Stimulated activated naive CD8-positive, alpha-beta T cell treated with anti-CD3 and anti-CD28 coated beads, Interleukin-15, Interleukin-2, amounts not matched to agents 100 U/mL and 50 U/mL, for 24 hours (primary cell): ENCODE measurements at regions not wholly inside any gene's neighbourhood (a gene's known extent, or its start where the extent isn't known, plus 50 kb on each side); places are given as distances from the start of the nearest gene placed in this dataset.
A peak's percentile ranks its signal among the peaks of the same experiment; 100 is the strongest.
"Not testable (repeated sequence)": the region's sequence is repeated elsewhere in the genome, so short reads cannot be mapped to it uniquely, and the experiment has no call there.

Experiments used
- ATAC-seq: fragments of 150-1000 bp; cut with Tn5 transposase; one replicate; pipeline ENCODE4 v1.10.0; 2021
- DNase-seq: peaks from one replicate; pipeline ENCODE4 v3.0.0; 2021

- DNase-seq (no peak), ATAC-seq (no peak)
Observed at GRCh38 chr7:111676167-111676566, 113.9 kb upstream of the IMMP2L start.

DNA sequence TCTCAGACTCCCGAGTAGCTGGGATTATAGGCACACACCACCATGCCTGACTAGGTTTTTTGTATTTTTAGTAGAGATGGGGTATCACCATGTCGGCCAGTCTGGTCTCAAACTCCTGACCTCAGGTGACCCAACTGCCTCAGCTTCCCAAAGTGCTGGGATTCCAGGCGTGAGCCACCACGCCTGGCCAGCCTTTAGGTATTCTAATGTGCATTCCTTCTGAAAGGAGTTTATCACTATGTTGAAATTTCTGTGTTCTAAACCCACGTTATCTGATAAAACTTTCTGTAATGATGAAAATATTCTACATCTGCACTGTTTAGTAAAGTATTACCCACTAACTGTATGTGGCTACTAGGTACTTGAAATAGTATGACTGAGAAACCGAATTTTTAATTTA, 110.6 kb upstream of the IMMP2L start:
- no peak for ATAC-seq
- DNase-seq, result no peak

DNA sequence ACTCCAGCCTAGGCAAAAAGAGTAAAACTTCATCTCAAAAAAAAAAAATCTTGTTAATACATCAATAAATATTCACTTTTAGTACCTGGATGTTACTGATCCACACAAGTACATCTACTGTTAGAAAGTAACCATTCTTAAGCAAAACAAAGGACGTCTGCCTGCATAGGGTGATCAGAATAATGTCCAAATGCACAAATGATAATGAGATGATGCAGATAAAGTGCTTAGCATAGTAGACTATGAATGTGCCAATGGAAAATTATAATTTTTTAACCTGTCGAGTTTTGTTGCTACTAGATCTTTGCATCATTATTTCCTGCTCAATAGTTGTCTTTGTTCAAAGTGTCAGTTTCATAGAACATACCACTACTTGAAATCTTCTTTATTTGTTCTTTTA, 109.6 kb upstream of the IMMP2L start:
- ATAC-seq, result no peak
- no peak for DNase-seq

GRCh38 chr7:111668711-111669110, 106.4 kb upstream of the IMMP2L start:
- DNase-seq (no peak), ATAC-seq (no peak)

DNA sequence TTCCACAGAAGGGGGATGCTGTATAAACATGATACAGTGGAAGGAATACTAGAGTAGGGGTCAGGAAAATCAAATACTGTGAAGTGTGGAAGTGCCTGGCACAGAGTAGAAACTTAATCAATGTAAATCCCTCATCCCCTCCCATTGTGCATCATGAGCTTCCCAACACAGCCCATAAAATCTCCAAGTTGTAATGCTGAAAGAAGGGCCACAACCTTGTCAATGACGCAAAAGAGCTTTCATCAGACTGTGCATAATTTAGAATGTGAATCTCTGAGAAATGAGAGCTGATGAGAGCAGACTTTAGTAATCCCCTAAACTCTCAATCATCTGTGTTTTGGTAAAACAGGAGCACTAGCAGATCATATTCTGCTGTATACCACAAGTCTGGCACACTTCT, 105.2 kb upstream of the IMMP2L start:
- DNase-seq, result no peak
- no peak for ATAC-seq

GRCh38 chr7:111666260-111666659, 104.0 kb upstream of the IMMP2L start:
- DNase-seq (no peak), ATAC-seq (no peak)

GRCh38 chr7:111663771-111664170, 101.5 kb upstream of the IMMP2L start:
- DNase-seq, result no peak
- no peak for ATAC-seq

- DNase-seq (no peak), ATAC-seq (no peak)
Observed at GRCh38 chr7:111662386-111662785, 100.1 kb upstream of the IMMP2L start.

DNA sequence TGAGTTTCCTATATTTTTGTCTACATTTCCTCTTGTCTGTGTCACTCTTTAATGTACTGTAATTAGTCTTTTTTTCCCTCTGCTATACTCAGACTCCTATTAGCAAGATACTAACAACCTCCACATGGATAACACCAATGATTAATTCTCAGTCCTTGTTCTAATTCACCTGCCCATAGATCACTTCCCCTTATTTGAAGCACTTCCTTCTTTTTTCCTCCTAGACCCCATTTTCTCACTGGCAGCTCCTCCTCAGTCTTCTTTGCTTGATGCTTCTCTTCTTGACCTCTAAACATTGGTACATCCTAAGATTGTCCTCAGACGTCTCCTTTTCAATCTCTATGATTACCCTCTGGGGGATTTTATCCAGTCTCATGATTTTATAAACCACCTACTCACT, 98.2 kb upstream of the IMMP2L start:
- no peak for ATAC-seq
- DNase-seq, result no peak

GRCh38 chr7:111658546-111658945, 96.3 kb upstream of the IMMP2L start:
- DNase-seq (no peak), ATAC-seq (no peak)

DNA sequence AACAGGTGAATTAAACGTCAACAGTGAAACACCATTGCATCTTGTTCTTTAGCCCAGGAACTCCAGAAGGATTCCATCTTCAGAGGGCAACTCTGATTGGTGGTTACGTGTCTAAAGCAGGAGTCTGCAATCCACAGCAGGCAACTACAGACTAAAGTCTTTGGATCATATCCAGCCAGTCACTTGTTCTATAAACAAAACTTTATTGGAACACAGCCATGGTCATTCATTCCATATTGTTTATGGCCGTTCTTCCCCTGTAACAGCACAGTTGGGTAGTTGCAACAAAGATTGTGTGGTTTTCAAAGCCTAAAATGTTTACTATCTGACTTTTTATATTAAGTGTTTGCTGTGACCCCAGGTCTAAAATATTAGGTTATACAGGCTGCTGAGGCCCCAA, 94.7 kb upstream of the IMMP2L start:
- ATAC-seq (no peak), DNase-seq (no peak)

DNA sequence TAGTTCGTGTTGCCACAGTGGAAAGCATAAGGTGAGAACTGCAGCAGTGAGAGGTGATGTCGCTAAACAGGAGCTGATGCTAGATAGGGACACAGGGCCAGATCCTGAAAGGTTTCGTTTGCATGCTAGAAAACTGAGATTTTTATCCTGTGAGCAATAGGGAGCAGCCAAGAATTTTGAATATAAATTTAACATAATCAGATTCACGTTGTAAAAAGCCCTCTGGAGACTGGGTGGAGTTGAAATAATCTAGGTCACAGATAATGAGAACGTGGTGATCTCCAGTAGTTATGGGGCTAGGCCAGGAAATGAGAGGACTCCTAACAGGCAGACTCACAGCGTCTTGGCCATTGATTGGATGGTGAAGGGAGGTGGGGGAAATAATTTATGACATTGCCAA, 92.1 kb upstream of the IMMP2L start:
- no peak for ATAC-seq
- DNase-seq, result no peak

DNA sequence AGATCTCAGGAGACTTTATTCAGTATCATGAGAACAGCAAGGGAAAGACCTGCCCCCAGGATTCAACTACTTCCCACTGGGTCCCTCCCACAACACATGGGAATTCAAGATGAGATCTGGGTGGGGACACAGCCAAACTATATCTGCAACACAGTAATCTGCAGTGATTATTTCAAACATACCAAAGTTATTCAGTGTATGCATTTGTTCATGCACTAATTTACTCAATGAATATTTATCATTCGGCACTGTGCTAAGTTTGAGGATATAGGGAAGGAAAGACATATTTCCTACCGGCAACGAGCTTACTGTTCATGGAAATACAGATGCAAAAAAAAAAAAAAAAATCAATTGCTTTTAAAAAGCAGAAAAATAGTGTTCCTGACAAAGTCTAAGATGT, 91.6 kb upstream of the IMMP2L start:
- ATAC-seq (no peak), DNase-seq (no peak)

- no peak for DNase-seq
- ATAC-seq, result no peak
Observed at GRCh38 chr7:111650456-111650999, 88.2 kb upstream of the IMMP2L start.

- DNase-seq (no peak), ATAC-seq (no peak)
Observed at GRCh38 chr7:111647881-111648280, 85.6 kb upstream of the IMMP2L start.

DNA sequence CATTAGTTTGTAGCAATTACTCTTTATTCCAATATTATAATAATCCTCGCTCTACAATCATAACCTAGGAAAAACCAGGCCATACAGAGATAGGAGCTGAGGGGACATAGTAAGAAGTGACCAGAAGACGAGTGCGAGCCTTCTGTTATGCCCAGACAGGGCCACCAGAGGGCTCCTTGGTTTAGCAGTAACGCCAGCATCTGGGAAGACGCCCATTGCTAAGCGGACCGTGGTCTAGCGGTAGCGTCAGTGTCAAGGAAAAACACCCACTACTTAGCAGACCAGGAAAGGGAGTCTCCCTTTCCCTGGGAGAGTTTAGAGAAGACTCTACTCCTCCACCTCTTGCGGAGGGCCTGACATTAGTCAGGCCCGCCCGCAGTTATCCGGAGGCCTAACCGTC, 82.3 kb upstream of the IMMP2L start:
- not testable (repeated sequence) for ATAC-seq
- peak; percentile 6 for DNase-seq

GRCh38 chr7:111642373-111642772, 80.1 kb upstream of the IMMP2L start:
- no peak for ATAC-seq
- DNase-seq, result no peak

DNA sequence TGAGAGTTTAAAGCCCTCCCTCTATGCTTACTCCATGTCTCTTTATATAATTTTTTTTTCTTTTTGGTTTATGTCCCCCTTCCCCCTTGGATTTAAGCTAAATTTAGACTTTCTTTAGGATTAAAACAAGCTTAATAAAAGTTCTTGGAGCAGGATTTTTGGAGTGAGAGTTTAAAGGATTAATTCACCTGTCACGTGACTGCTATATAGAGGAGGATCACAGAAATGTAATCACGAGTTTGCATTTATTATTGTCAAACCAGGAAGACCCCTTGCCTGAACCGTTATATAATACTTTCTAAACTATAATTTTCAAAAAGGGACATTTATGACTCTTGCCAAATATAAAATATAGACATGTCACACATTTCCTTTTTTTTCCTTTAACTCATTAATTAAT, 78.1 kb upstream of the IMMP2L start:
- ATAC-seq (no peak), DNase-seq (no peak)

DNA sequence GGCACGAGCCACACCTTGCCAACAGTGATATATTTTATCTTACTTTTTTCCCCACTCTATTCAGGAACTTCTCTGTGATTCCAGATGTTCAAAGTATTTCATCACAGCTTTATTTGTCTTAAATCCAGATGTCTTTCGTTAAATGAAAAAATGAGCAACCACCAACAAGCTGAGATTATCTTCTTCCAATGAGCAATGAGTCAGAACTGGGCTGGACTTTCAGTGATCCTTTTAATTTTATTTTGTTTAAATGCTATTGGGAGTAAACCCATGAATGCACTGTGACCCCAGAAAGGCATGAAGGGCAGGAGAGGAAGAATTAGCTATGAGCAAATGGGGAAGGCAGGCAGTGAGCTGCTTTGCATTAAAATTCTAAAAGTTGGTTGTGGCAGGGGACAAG, 77.6 kb upstream of the IMMP2L start:
- no peak for ATAC-seq
- DNase-seq, result no peak

DNA sequence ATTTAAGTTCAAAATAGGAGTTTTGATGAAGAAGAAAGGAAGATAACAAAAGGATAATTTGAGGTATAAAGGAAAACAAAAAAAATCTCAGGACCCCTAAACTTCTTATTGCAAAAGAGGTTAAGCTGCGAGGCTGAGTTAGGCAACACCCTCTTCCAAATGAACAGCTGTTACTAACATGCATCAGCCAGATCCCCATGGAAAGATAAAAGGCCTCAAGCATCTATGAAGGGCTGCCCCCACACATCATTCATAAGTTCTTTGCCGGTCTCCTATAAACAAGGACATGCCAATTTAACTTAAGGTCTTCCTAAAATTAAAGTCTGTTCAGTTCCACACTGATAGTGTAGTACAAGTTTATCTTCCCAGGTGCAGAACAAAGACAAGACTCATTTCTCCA, 75.8 kb upstream of the IMMP2L start:
- DNase-seq (no peak), ATAC-seq (no peak)

GRCh38 chr7:111633878-111634277, 71.6 kb upstream of the IMMP2L start:
- no peak for ATAC-seq

GRCh38 chr7:111630862-111631261, 68.6 kb upstream of the IMMP2L start:
- ATAC-seq (no peak), DNase-seq (no peak)

More at GRCh38 chr7:111633878-111634277, 71.6 kb upstream of the IMMP2L start:
- DNase-seq, result no peak

DNA sequence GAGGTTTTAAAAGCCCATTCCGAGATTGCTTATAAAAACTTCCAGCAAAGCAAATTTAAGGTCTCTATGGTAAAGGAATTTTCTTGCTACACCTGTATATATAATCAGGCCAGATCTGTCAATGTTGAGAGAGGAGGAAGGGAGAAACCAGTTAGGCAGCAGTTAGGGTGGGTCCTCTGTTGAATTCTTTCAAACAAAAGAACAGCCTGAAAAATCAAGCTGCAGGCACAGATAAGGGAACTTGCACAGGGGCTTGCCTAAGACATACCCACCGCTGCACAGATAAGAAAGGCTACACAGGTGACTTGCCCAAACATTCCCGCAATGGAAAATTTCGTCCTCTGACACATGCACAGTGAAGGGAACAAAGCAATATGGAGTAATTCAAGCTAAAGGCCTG, 59.8 kb upstream of the IMMP2L start:
- no peak for DNase-seq
- ATAC-seq, result no peak
